GM23338 (cell line): ENCODE measurements at regions not wholly inside any gene's neighbourhood (a gene's known extent, or its start where the extent isn't known, plus 50 kb on each side); places are given as distances from the start of the nearest gene placed in this dataset.

Source experiments
- CREB1 ChIP-seq: fragments of 250-450 bp; sonication (Bioruptor Pico); IDR thresholded peaks from 2 replicates; pipeline ENCODE4 v1.5.0; 2020; ENCODE audit warnings: low read depth, mild to moderate bottlenecking, moderate library complexity
- EZH2 ChIP-seq: fragments of 200-600 bp; sonication (generic); IDR thresholded peaks from one replicate; pipeline ENCODE4 v1.8.0; 2017; ENCODE audit warnings: antibody characterized with exemption, mild to moderate bottlenecking, low read depth; ENCODE audit not compliant: unreplicated experiment
- EZH2phosphoT487 ChIP-seq: fragments of 200-600 bp; sonication (generic); IDR thresholded peaks from one replicate; pipeline ENCODE4 v1.8.1; 2018; ENCODE audit warnings: antibody characterized with exemption; ENCODE audit not compliant: unreplicated experiment
- JUNB ChIP-seq: IDR thresholded peaks from one replicate; pipeline ENCODE4 v1.6.1; 2016; ENCODE audit warnings: antibody characterized with exemption; ENCODE audit not compliant: unreplicated experiment
- POLR2AphosphoS5 ChIP-seq: IDR thresholded peaks from 2 replicates; pipeline ENCODE4 v1.6.1; 2016; ENCODE audit warnings: antibody characterized with exemption, low read depth
- STAT1 ChIP-seq: IDR thresholded peaks from one replicate; pipeline ENCODE4 v1.6.1; 2016; ENCODE audit warnings: antibody characterized with exemption; ENCODE audit not compliant: unreplicated experiment
- ZNF331 ChIP-seq: fragments of 250-450 bp; sonication (Bioruptor Pico); IDR thresholded peaks from 2 replicates; pipeline ENCODE4 v1.5.0; 2020; ENCODE audit warnings: low read depth, mild to moderate bottlenecking, moderate library complexity
- TF ChIP-seq, protein P1 (sequence below), 2 experiments: fragments of 200-600 bp in 1 of 2; sonication (generic) in 1 of 2; conservative IDR thresholded peaks; 2 replicates each; pipeline versions ENCODE4 v1.5.1 to v1.6.1; 2016 to 2017; ENCODE audit warnings: antibody characterized with exemption in 2 of 2, low read depth in 2 of 2, mild to moderate bottlenecking in 2 of 2, moderate library complexity in 1 of 2
- TF ChIP-seq, protein P2 (sequence below): IDR thresholded peaks from one replicate; pipeline ENCODE4 v1.6.1; 2018; ENCODE audit warnings: antibody characterized with exemption; ENCODE audit not compliant: unreplicated experiment

DNA sequence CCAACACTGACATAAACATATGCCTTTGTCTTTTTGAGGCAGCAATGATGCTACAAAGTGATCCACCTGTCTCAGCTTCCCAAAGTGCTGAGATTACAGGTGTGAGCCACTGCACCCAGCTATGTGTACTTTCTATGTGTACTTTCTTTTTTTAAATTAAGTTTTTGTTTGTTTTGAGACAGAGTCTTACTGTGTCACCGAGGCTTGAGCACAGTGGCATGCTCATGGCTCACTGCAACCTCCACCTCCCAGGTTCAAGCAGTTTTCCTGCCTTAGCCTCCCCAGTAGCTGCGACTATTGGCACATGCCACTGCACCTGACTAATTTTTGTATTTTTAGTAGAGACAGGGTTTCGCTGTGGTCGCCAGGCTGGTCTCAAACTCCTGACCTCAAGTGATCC is 172.5 kb upstream of the ALG10B start:
- TF ChIP-seq, protein P1, sequence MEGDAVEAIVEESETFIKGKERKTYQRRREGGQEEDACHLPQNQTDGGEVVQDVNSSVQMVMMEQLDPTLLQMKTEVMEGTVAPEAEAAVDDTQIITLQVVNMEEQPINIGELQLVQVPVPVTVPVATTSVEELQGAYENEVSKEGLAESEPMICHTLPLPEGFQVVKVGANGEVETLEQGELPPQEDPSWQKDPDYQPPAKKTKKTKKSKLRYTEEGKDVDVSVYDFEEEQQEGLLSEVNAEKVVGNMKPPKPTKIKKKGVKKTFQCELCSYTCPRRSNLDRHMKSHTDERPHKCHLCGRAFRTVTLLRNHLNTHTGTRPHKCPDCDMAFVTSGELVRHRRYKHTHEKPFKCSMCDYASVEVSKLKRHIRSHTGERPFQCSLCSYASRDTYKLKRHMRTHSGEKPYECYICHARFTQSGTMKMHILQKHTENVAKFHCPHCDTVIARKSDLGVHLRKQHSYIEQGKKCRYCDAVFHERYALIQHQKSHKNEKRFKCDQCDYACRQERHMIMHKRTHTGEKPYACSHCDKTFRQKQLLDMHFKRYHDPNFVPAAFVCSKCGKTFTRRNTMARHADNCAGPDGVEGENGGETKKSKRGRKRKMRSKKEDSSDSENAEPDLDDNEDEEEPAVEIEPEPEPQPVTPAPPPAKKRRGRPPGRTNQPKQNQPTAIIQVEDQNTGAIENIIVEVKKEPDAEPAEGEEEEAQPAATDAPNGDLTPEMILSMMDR (conservative IDR thresholded peaks at IDR 0.05; ENCODE audit: low read depth in 2 of 2) = no peak
- TF ChIP-seq POLR2AphosphoS5 (no peak), EZH2phosphoT487 (no peak), EZH2 (no peak), CREB1 (no peak), STAT1 (no peak), JUNB (no peak), ZNF331 (CRISPR knock-in tag) (no peak)
- TF ChIP-seq, protein P2, sequence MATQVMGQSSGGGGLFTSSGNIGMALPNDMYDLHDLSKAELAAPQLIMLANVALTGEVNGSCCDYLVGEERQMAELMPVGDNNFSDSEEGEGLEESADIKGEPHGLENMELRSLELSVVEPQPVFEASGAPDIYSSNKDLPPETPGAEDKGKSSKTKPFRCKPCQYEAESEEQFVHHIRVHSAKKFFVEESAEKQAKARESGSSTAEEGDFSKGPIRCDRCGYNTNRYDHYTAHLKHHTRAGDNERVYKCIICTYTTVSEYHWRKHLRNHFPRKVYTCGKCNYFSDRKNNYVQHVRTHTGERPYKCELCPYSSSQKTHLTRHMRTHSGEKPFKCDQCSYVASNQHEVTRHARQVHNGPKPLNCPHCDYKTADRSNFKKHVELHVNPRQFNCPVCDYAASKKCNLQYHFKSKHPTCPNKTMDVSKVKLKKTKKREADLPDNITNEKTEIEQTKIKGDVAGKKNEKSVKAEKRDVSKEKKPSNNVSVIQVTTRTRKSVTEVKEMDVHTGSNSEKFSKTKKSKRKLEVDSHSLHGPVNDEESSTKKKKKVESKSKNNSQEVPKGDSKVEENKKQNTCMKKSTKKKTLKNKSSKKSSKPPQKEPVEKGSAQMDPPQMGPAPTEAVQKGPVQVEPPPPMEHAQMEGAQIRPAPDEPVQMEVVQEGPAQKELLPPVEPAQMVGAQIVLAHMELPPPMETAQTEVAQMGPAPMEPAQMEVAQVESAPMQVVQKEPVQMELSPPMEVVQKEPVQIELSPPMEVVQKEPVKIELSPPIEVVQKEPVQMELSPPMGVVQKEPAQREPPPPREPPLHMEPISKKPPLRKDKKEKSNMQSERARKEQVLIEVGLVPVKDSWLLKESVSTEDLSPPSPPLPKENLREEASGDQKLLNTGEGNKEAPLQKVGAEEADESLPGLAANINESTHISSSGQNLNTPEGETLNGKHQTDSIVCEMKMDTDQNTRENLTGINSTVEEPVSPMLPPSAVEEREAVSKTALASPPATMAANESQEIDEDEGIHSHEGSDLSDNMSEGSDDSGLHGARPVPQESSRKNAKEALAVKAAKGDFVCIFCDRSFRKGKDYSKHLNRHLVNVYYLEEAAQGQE = no peak
